ENCODE measurements at regions not wholly inside any gene's neighbourhood (a gene's known extent, or its start where the extent isn't known, plus 50 kb on each side); places are given as distances from the start of the nearest gene placed in this dataset.

- TF ChIP-seq ZSCAN5A (tag by site-specific recombination; IDR thresholded peaks at IDR 0.05) (no peak), ZNF274 (IDR thresholded peaks at IDR 0.05; ENCODE audit: low read length) (no peak), ZNF274 (tag by site-specific recombination; IDR thresholded peaks at IDR 0.05; ENCODE audit: borderline replicate concordance) (no peak), ZNF280D (tag by site-specific recombination; IDR thresholded peaks at IDR 0.05) (no peak), ZNF692 (tag by site-specific recombination; IDR thresholded peaks at IDR 0.05) (no peak), ZNF239 (tag by site-specific recombination; IDR thresholded peaks at IDR 0.05) (no peak), ZXDB (tag by site-specific recombination; IDR thresholded peaks at IDR 0.05) (0 out of 2 replicates have a peak, but pooled peaks have one; percentile 52), WT1 (tag by site-specific recombination; IDR thresholded peaks at IDR 0.05) (peak; percentile 98), GLI2 (tag by site-specific recombination; IDR thresholded peaks at IDR 0.05; ENCODE audit: borderline replicate concordance, low read depth) (peak; percentile 29; the same call in 1 of the 2 replicates), ZNF121 (tag by site-specific recombination; IDR thresholded peaks at IDR 0.05) (no peak), ZNF133 (tag by site-specific recombination; IDR thresholded peaks at IDR 0.05) (no peak), FEZF1 (tag by site-specific recombination; IDR thresholded peaks at IDR 0.05) (peak; percentile 88), ZNF514 (tag by site-specific recombination; IDR thresholded peaks at IDR 0.05) (no peak), ZNF37A (tag by site-specific recombination; IDR thresholded peaks at IDR 0.05) (no peak), REST (tag by site-specific recombination; IDR thresholded peaks at IDR 0.05) (no peak), PRDM2 (tag by site-specific recombination; IDR thresholded peaks at IDR 0.05; ENCODE audit: borderline replicate concordance) (no peak)
These were observed 133.2 kb downstream of the ICOS start (continued) for GRCh38 chr2:204069804-204070203.

Measured in HEK293 (cell line).